ENCODE measurements at regions not wholly inside any gene's neighbourhood (a gene's known extent, or its start where the extent isn't known, plus 50 kb on each side); places are given as distances from the start of the nearest gene placed in this dataset.

DNA sequence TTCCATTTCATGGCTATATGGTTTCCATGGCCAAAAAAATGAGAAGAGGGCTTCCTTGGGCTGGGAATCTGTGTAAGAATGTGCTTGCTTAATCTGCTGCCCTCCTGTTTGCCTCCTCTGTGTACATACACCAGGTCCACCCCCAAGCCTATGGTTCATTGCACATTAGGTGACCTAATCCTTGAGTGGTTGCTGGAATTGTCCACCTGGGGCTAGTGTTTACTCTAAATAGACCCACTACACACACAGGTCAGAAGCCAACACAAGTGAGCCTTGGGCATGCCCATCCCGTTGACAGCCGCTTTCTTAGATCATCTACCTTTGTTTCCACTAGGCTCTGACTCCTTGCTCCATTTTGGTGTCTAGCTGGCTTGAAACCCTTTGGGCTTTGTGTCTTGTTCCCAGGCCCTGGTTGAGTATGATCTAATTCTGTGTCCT is 59.2 kb upstream of the ATL2 start:
- H3K9me3 Mint-ChIP-seq: peaks cover 0 to 2% of the 10 kb centered on the region in 2 donors
- DNase-seq: no peak
- no peak for ATAC-seq (replicated peaks)
- H3K36me3 Mint-ChIP-seq: no peaks in the 10 kb centered on the region
- peaks cover 9 to 10% of the 10 kb centered on the region in 2 donors for H3K4me1 Mint-ChIP-seq
- H3K27ac Mint-ChIP-seq: no peak overlapping the region
- peaks cover 23 to 46% of the 10 kb centered on the region in 2 donors for H3K27me3 Mint-ChIP-seq
- H3K4me3 Mint-ChIP-seq: no peak overlapping the region

- peaks cover 18 to 41% of the 10 kb centered on the region in 2 donors for H3K27me3 Mint-ChIP-seq
- peaks cover 0 to 2% of the 10 kb centered on the region in 2 donors for H3K9me3 Mint-ChIP-seq
- ATAC-seq (replicated peaks): no peak
- no peaks in the 10 kb centered on the region for H3K36me3 Mint-ChIP-seq
- peaks cover 9 to 10% of the 10 kb centered on the region in 2 donors for H3K4me1 Mint-ChIP-seq
- H3K27ac Mint-ChIP-seq: no peak overlapping the region
- H3K4me3 Mint-ChIP-seq: no peak overlapping the region
- no peak for DNase-seq
These were observed 58.7 kb upstream of the ATL2 start for GRCh38 chr2:38435775-38436174.

DNA sequence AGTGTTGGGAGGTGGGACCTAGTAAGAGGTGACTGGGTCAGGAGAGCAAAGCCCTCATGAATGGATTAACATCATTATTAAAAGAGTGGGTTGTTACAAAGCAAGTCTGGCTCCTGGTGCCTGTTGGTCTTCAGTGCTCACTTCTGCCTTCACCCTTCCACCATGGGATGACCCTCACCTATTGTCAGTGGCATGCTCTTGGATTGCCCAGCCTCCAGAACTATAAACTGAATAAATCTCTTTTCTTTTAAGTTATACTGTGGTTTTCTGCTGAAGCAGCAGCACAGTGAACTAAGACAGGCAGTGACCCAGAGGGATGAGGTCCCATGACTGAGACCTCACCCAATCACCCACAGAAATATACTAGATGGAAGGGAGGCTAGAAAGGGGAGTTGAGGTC is 57.5 kb upstream of the ATL2 start:
- H3K9me3 Mint-ChIP-seq: peaks cover 0 to 2% of the 10 kb centered on the region in 2 donors
- H3K36me3 Mint-ChIP-seq: no peaks in the 10 kb centered on the region
- no peak overlapping the region for H3K4me3 Mint-ChIP-seq
- ATAC-seq (replicated peaks) (no peak), DNase-seq (no peak)
- no peak overlapping the region for H3K27ac Mint-ChIP-seq
- H3K27me3 Mint-ChIP-seq: peaks cover 16 to 39% of the 10 kb centered on the region in 2 donors
- peaks cover 9 to 10% of the 10 kb centered on the region in 2 donors for H3K4me1 Mint-ChIP-seq

- Mint-ChIP-seq H3K36me3 (no peaks in the 10 kb centered on the region), H3K27ac (no peak overlapping the region), H3K4me3 (no peak overlapping the region), H3K4me1 (peaks cover 4% of the 10 kb centered on the region in 2 donors), H3K27me3 (peaks cover 19 to 41% of the 10 kb centered on the region in 2 donors), H3K9me3 (peaks cover 0 to 2% of the 10 kb centered on the region in 2 donors)
- no peak for DNase-seq
- ATAC-seq (replicated peaks): no peak
These were observed 56.5 kb upstream of the ATL2 start for GRCh38 chr2:38433607-38433975.

- ATAC-seq (replicated peaks) (no peak), DNase-seq (no peak)
- Mint-ChIP-seq H3K4me1 (no peaks in the 10 kb centered on the region), H3K27ac (no peak overlapping the region), H3K9me3 (peaks cover 0 to 2% of the 10 kb centered on the region in 2 donors), H3K27me3 (peaks cover 20 to 38% of the 10 kb centered on the region in 2 donors), H3K4me3 (no peak overlapping the region), H3K36me3 (no peaks in the 10 kb centered on the region)
These were observed 55.9 kb upstream of the ATL2 start for GRCh38 chr2:38432820-38433606.

DNA sequence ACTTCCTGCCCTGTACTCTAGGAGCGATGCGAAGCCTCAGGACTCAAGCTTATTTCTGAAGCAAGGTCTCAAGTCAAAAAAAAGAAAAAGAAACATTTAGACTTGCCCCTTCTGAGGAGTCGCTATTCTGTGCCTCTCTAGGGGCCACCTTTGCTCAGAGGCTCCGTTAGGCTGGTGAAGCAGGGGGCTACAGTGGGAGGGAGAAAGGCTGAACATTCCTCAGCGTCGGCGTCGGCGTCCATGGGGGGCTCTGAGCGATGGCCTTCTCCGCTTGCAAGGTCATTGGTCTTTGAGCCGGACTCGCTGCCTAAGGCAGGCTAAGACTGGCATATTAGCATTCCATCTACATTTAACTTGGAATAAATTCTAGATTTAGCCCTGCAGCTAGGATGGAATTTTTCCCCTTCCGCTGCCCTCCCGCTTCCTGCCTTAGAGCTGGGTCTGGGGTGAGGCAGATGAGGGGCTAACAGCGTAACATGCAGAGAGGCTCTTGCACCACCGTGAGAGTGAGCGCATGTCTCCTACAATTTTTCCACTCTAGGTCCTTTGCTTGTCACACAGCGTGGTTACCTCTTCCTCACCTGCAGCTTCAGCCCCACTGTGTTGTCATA is 53.6 kb upstream of the ATL2 start:
- no peaks in the 10 kb centered on the region for H3K36me3 Mint-ChIP-seq
- H3K4me3 Mint-ChIP-seq: no peak overlapping the region
- peaks cover 0 to 2% of the 10 kb centered on the region in 2 donors for H3K9me3 Mint-ChIP-seq
- H3K27ac Mint-ChIP-seq: no peak overlapping the region
- DNase-seq (no peak), ATAC-seq (replicated peaks) (no peak)
- no peaks in the 10 kb centered on the region for H3K4me1 Mint-ChIP-seq
- peaks cover 18 to 44% of the 10 kb centered on the region in 2 donors for H3K27me3 Mint-ChIP-seq

DNA sequence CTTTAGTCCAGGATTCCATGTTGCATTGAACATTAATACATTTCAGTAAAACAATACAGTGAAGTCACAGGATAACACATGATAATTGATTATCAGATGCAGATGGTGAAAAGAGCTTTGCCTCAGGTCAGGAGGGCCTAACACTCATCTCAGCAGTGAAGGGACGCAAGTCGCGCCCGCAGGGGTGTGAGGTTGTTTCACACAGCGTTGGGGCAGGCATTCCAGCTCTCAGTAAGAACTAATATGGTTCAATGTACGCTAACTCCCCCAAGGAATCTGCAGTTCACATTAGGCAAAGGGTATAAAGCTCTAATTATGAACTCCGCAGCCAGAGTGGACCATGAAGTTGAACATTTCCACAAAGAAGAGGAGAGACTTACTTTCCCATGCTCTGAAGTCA is 53.1 kb upstream of the ATL2 start:
- Mint-ChIP-seq H3K36me3 (no peaks in the 10 kb centered on the region), H3K27ac (no peak overlapping the region), H3K27me3 (peaks cover 23 to 45% of the 10 kb centered on the region in 2 donors), H3K9me3 (peaks cover 0 to 2% of the 10 kb centered on the region in 2 donors), H3K4me3 (no peak overlapping the region), H3K4me1 (no peaks in the 10 kb centered on the region)
- DNase-seq (no peak), ATAC-seq (replicated peaks) (no peak)

DNA sequence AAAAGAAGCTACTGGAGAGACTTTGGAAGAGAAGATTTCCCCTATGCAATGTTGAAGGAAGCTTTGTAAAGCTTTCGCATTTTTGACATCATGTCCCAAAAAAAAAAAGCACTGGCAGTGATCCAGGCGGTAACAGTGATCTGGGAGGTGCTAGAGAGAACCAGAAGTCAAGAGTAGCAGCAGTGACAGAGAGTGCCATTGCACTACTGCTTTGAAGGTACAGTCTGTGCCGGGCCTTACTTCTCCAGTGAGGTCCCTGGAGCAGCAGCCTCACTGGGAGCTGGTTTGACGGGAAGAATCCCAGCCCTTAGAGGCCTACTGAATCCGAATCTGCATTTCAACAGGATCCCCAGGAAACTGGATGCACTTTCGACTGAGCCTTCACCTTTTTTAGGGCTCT is 50.9 kb upstream of the ATL2 start:
- Mint-ChIP-seq H3K27me3 (peaks cover 14 to 25% of the 10 kb centered on the region in 2 donors), H3K4me1 (no peaks in the 10 kb centered on the region), H3K9me3 (no peaks in the 10 kb centered on the region), H3K36me3 (no peaks in the 10 kb centered on the region), H3K27ac (no peak overlapping the region), H3K4me3 (no peak overlapping the region)
- ATAC-seq (replicated peaks) (no peak), DNase-seq (no peak)

GRCh38 chr2:38427054-38427453 is 50.0 kb upstream of the ATL2 start:
- H3K4me1 Mint-ChIP-seq: no peaks in the 10 kb centered on the region
- no peak overlapping the region for H3K4me3 Mint-ChIP-seq
- H3K27me3 Mint-ChIP-seq: peaks cover 14 to 25% of the 10 kb centered on the region in 2 donors
- H3K36me3 Mint-ChIP-seq: no peaks in the 10 kb centered on the region
- no peaks in the 10 kb centered on the region for H3K9me3 Mint-ChIP-seq
- no peak overlapping the region for H3K27ac Mint-ChIP-seq
- ATAC-seq (replicated peaks) (no peak), DNase-seq (no peak)

Data from stimulated activated naive B cell treated with anti-CD40 and anti-IgM and Interleukin-4, amounts not matched to agents 10 μg/mL and 1 μg/mL and 100 μg/mL, for 72 hours (primary cell).